ENCODE measurements at regions not wholly inside any gene's neighbourhood (a gene's known extent, or its start where the extent isn't known, plus 50 kb on each side); places are given as distances from the start of the nearest gene placed in this dataset.

DNA sequence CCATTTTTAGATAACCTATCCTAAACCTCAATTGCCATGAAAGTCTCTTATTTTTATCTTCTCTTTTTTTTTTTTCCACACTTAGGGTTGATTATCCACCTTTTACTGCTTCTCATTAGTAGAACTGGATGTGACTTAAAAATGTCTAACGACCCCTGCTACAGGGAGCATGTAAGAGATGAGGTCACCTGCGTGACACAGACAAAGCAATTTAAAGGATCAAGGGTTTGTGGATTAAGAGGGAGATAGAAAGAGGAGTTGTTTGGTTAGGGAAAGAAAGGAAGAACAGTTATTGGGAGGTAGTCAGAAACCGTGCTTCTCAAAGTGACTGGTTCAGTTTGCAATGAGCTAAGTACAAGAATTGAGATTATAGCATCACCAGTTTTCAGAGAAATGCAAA, 239.1 kb downstream of the ALX1 start:
- TF ChIP-seq EZH2 (IDR thresholded peaks at IDR 0.05; ENCODE audit: low read length, missing control alignments) (no peak), CTCF (conservative IDR thresholded peaks at IDR 0.05 in 1 of 2, IDR thresholded peaks at IDR 0.05 in 1 of 2; ENCODE audit: low read depth in 1 of 2, low read length in 2 of 2) (no peak)
